ENCODE measurements at regions not wholly inside any gene's neighbourhood (a gene's known extent, or its start where the extent isn't known, plus 50 kb on each side); places are given as distances from the start of the nearest gene placed in this dataset.

GRCh38 chr3:150067561-150067960 lies 96.9 kb upstream of the PFN2 start:
- DNase-seq (ENCODE audit: low spot score) = no peak

GRCh38 chr3:150064971-150065370 lies 94.3 kb upstream of the PFN2 start:
- no peak for DNase-seq (ENCODE audit: low spot score)

- DNase-seq (ENCODE audit: low spot score) = no peak
Measured at GRCh38 chr3:150063237-150063636, 92.5 kb upstream of the PFN2 start.

- DNase-seq (ENCODE audit: low spot score) = no peak
Measured at GRCh38 chr3:150062492-150062891, 91.8 kb upstream of the PFN2 start.

GRCh38 chr3:150061288-150062024 lies 90.8 kb upstream of the PFN2 start:
- no peak for DNase-seq (ENCODE audit: low spot score)

GRCh38 chr3:150059729-150060128 lies 89.0 kb upstream of the PFN2 start:
- no peak for DNase-seq (ENCODE audit: low spot score)

GRCh38 chr3:150059241-150059640 lies 88.5 kb upstream of the PFN2 start:
- no peak for DNase-seq (ENCODE audit: low spot score)

- no peak for DNase-seq (ENCODE audit: low spot score)
Measured at GRCh38 chr3:150057227-150057626, 86.5 kb upstream of the PFN2 start.

- no peak for DNase-seq (ENCODE audit: low spot score)
Measured at GRCh38 chr3:150055332-150055731, 84.6 kb upstream of the PFN2 start.

- no peak for DNase-seq (ENCODE audit: low spot score)
Measured at GRCh38 chr3:150054635-150055034, 83.9 kb upstream of the PFN2 start.

GRCh38 chr3:150050510-150050909 lies 79.8 kb upstream of the PFN2 start:
- no peak for DNase-seq (ENCODE audit: low spot score)

GRCh38 chr3:150049317-150049716 lies 78.6 kb upstream of the PFN2 start:
- DNase-seq (ENCODE audit: low spot score) = no peak

GRCh38 chr3:150041877-150042276 lies 71.2 kb upstream of the PFN2 start:
- DNase-seq (ENCODE audit: low spot score) = no peak

GRCh38 chr3:150040097-150040496 lies 69.4 kb upstream of the PFN2 start:
- DNase-seq (ENCODE audit: low spot score) = no peak

GRCh38 chr3:150038830-150039229 lies 68.1 kb upstream of the PFN2 start:
- DNase-seq (ENCODE audit: low spot score) = no peak

- DNase-seq (ENCODE audit: low spot score) = no peak
Measured at GRCh38 chr3:150036780-150037179, 66.1 kb upstream of the PFN2 start.

- no peak for DNase-seq (ENCODE audit: low spot score)
Measured at GRCh38 chr3:150035910-150036612, 65.4 kb upstream of the PFN2 start.

GRCh38 chr3:150035301-150035779 lies 64.6 kb upstream of the PFN2 start:
- DNase-seq (ENCODE audit: low spot score) = no peak

GRCh38 chr3:150033721-150034120 lies 63.0 kb upstream of the PFN2 start:
- DNase-seq (ENCODE audit: low spot score) = no peak

GRCh38 chr3:150030841-150031240 lies 60.1 kb upstream of the PFN2 start:
- no peak for DNase-seq (ENCODE audit: low spot score)

- DNase-seq (ENCODE audit: low spot score) = no peak
Measured at GRCh38 chr3:150023239-150023636, 52.5 kb upstream of the PFN2 start.

- DNase-seq (ENCODE audit: low spot score) = no peak
Measured at GRCh38 chr3:150022381-150023238, 51.9 kb upstream of the PFN2 start.

GRCh38 chr3:150020527-150020926 lies 49.8 kb upstream of the PFN2 start:
- DNase-seq (ENCODE audit: low spot score) = no peak

All from hematopoietic multipotent progenitor cell treated with erythropoietin and hydrocortisone succinate and interleukin-3 and kit ligand, for 15 days (in vitro differentiated cells).